ENCODE measurements at regions not wholly inside any gene's neighbourhood (a gene's known extent, or its start where the extent isn't known, plus 50 kb on each side); places are given as distances from the start of the nearest gene placed in this dataset.

- no peak for DNase-seq
Observed at GRCh38 chr22:48376428-48376827, 1451.2 kb downstream of the BRD1 start.

DNA sequence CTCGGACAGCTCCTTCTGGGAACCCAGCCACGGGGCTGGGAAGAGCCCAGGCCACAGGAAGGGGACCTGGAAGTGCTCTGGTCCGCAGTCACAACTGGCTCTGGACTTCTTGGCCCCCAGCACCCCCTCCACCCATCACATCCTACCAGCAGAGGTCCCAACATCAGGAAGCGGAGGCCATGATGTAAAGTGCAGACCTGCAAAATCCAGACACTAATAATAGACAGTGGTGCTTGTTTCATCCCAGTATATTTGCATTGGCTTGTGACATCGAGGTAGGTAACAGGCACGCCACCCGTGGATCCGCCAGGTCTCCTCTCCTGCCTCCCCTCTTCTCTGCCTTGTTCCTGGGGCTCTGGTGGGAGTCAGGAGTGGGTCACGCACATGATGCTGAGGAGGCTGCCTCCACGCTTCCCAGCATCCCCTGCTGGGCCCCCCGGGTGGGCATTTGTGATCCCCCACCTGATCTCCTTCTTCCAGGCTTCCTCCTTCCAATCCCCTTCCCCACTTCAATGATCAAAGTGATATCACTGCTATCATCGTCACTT, 1454.0 kb downstream of the BRD1 start:
- DNase-seq = no peak

DNA sequence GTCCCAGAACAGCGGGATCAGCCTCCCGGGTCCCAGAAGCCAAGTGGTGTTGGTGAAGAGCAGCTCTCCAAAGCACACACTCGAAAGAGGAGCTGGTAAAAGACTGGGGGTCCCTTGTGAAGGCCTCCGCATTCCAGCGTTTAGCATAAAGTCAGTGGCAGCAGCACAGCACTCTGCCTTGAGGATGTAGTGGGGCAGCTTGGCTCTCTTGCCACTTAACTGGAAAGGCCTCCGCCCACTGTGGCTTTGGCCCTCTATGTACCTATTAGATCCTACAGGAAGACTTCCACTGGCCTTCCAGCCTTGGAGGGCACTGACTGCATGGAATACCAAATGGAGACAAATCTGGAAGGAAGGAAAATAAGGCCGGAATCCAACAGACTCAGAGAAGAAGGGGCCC, 1455.3 kb downstream of the BRD1 start:
- no peak for DNase-seq

GRCh38 chr22:48371391-48371790, 1456.3 kb downstream of the BRD1 start:
- no peak for DNase-seq

GRCh38 chr22:48370508-48371325, 1457.0 kb downstream of the BRD1 start:
- DNase-seq = no peak

GRCh38 chr22:48369789-48370507, 1457.7 kb downstream of the BRD1 start:
- DNase-seq = no peak

- no peak for DNase-seq
Observed at GRCh38 chr22:48368975-48369525, 1458.6 kb downstream of the BRD1 start.

DNA sequence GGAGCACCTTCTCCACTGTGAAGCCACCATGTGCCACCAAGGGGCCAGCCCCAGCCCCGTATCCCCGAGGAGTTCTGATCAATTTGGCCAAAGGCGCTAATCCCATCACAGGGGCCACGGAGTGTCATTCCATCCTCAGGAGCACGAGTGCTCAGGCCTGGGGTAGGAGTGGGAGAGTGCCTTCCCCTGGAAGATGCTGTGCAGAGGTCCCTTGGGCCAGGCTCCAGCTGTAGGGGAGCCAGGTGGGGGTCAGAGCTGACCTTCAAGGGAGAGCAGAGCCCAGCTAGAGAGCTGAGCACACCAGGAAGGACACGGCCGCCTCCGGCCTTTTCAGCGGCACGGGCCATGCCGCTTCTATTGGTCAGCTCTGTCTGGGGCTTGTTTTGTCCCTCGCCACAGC, 1459.9 kb downstream of the BRD1 start:
- DNase-seq = no peak

GRCh38 chr22:48366591-48366990, 1461.1 kb downstream of the BRD1 start:
- no peak for DNase-seq

DNA sequence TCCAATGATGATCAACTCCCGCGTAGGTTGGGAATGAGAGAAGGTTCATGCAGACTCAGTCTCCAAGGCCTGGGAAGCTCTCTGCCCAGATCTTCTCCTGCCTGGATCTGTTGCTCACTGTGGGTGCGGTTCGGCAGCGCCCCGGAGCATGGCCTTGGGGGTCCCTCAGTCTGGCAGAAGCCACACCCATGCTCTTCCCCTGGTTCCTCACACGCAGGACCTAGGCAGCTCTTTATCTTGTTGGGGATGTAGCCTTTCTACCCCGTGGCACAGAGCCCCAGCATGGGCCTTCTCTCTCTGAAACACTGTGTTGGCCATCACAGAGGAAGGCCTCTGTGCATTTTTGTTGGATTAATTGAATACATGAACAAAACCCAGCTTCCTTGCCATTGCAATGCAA, 1461.6 kb downstream of the BRD1 start:
- no peak for DNase-seq

DNA sequence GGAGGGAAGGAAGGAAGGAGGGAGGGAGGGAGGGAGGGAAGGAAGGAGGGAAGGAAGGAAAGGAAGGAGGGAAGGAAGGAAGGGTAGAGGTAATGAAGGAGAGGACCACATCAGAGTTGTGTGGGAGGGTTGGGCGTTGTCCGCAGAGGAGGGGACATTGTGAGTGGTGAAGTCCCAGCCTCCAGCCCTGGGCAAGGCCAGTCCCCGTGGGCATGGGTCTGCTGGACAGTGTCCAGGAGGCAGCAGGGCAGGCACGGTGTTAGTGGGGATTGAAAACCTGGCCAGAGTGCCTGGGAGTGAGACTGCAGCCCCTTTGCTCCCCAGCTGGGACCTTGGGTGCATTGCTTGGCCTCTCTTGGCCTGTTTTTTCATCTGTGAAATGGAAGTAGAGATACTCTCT, 1462.3 kb downstream of the BRD1 start:
- DNase-seq = no peak

DNA sequence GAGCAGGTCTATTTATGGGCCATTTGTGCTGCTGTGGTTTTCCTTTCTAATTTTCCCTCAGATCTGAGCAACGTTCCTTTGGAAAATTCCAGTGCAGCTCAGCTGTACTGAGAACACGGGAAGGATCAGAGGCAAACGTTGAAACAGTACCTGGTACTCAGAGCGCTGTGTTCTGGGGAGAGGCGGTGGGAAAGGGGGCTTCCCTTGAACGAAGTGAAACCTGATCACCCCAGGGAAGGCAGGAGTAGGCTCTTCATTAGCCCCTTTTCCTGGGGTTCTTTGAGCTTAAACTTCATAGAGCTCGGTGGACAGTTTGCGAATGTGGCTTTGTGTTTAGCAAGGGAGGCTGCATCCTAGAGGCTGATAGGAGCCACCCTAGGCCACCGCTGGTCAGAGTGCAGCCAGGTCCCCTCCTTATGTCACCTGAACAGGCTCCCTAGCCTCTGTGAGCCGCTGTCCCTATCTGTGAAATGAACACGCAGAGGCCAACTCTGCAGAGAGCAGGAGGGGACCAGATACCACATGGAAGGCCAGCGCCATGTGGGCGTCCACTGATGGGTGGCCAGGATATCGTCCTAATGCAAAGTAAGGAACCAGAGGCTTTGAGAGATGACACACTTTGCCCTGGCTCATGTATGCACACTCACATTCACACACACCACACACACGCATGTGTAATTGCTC, 1464.8 kb downstream of the BRD1 start:
- no peak for DNase-seq

DNA sequence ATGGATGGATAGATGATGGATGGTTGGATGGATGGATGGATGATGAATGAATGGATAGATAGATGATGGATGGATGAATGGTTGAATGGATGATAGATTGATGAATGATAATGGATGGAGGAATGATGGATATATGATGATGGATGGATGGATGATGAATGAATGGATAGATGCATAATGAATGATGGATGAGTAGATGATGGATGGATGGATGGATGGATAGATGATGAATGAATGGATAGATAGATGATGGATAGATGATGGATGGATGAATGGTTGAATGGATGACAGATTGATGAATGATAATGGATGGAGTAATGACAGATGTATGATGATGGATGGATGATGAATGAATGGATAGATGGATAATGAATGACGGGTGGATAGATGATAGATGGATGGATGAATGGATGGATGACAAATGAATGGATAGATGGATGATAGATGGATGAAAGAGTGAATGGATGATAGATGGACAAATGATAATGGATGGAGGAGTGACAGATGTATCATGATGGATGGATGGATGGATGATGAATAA, 1466.5 kb downstream of the BRD1 start:
- no peak for DNase-seq

GRCh38 chr22:48359613-48359965, 1468.1 kb downstream of the BRD1 start:
- DNase-seq = no peak

DNA sequence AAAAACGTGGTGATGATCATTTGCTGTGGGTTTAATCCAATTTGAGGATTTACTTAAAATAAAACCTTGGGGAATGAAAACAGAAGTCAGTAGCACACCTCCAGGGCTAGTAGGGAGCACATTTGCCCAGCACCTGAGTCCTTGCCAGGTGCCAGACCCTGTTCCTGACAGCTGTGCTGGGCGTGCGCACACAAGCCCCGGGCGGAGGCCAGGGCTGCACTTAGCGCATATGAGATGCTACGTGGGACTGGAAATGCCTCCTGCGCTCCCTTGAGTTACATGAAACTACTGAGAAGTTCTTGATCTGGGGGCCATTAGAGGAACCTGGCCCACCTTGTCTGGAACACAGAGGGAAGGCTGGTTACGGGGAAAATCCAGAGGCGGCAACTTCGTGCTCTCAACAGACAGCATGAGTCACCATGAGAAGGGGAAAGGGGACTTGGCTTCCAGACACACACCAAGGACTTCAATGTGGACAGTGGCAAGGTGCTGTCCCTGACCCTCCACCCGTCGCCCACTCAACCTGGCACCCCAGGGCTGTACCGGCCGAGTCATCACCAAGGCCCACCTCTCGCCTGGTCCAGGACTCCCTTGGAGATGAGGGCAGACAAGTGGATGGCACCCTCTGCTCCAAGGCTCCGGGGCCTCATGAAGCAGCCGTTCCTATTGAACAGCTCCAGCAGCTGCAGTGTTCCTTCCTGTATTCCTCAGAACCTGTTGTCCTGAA, 1468.6 kb downstream of the BRD1 start:
- DNase-seq = no peak

- DNase-seq = no peak
Observed at GRCh38 chr22:48357961-48358360, 1469.7 kb downstream of the BRD1 start.

DNA sequence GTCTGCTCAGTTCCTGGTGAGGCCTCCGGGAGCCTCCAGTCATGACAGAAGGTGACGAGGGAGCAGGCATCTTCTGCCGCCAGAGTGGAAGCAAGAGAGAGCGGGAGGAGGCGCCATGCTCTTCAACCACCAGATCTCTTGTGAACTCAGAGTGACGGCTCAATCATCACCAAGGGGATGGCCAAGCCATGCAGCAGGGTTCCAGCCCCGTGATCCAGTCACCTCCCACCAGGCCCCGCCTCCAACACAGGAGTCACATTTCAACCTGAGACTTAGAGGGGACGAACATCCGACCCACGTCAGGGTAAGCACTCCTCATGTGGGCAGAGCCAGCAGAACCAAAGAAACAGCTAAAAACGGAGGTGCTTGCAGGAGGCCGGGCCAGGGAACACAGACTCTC, 1470.5 kb downstream of the BRD1 start:
- no peak for DNase-seq

GRCh38 chr22:48356731-48357130, 1470.9 kb downstream of the BRD1 start:
- DNase-seq = no peak

DNA sequence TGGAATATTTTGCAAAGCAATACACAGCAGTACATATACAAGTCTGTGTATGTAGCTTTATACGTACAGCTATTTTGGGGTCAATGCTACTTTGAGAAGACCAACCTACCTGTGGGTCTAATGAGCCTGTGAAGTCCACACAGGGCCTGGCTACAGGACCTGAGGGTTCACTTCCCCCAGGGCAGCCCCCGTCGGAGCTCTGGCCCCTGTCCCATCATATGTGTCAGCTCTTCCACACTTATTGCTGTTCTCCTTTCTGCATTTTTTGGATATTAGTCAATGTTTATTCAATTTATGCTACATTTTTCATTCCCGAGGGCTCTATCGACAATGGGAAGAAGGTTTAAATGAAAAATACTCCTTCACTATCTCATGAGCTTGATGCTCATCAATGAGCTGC, 1473.6 kb downstream of the BRD1 start:
- DNase-seq = no peak

- DNase-seq = no peak
Observed at GRCh38 chr22:48353116-48353947, 1474.3 kb downstream of the BRD1 start.
